ENCODE measurements at regions not wholly inside any gene's neighbourhood (a gene's known extent, or its start where the extent isn't known, plus 50 kb on each side); places are given as distances from the start of the nearest gene placed in this dataset.

DNA sequence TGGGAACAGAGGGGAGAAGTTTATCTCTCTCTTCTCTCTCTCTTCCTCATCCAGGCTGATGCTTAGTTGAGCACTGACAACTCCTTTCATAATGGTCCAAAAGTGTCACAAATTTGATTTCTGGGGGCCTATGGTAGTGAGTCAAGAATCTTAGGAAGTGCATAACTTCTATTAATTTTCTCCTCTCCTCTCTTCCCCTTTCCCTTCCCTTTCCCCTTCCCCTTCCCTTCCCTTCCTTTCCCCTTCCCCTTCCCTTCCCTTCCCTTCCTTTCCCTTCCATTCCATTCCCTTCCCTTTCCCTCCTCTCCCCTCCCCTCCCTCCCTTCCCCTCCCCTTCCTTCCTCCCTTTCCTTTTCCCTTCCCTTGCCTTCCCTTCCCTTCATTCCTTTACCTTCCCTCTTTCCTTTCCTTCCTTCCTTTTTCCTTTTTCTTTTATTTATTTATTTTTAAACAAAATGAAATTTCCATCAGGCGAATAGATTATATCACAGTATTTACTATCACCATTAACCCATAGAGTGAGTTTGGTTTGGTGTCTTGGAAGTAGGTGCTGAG lies 56.9 kb upstream of the JAG1 start:
- no peak overlapping the region for H3K27ac Mint-ChIP-seq
- Histone ChIP-seq H3K4me1 (ENCODE audit: insufficient read depth, low read length) (no peaks in the 10 kb centered on the region), H3K27me3 (ENCODE audit: control insufficient read depth in 1 of 2, insufficient read depth in 2 of 2, low read length in 2 of 2) (peaks cover 0 to 4% of the 10 kb centered on the region in 2 experiments), H3K36me3 (ENCODE audit: insufficient read depth, low read length) (no peaks in the 10 kb centered on the region), H3K4me3 (ENCODE audit: low read length) (no peak overlapping the region), H3K27ac (ENCODE audit: low read depth in 1 of 2, low read length in 2 of 2) (no peak overlapping the region), H3K9me3 (ENCODE audit: control insufficient read depth in 1 of 2, insufficient read depth in 1 of 2, low read length in 2 of 2) (no peaks in the 10 kb centered on the region)
- no peak overlapping the region for H3K4me3 Mint-ChIP-seq
- TF ChIP-seq, protein P1, sequence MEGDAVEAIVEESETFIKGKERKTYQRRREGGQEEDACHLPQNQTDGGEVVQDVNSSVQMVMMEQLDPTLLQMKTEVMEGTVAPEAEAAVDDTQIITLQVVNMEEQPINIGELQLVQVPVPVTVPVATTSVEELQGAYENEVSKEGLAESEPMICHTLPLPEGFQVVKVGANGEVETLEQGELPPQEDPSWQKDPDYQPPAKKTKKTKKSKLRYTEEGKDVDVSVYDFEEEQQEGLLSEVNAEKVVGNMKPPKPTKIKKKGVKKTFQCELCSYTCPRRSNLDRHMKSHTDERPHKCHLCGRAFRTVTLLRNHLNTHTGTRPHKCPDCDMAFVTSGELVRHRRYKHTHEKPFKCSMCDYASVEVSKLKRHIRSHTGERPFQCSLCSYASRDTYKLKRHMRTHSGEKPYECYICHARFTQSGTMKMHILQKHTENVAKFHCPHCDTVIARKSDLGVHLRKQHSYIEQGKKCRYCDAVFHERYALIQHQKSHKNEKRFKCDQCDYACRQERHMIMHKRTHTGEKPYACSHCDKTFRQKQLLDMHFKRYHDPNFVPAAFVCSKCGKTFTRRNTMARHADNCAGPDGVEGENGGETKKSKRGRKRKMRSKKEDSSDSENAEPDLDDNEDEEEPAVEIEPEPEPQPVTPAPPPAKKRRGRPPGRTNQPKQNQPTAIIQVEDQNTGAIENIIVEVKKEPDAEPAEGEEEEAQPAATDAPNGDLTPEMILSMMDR (IDR thresholded peaks at IDR 0.05): no peak
- ATAC-seq (ENCODE audit: poor library complexity) (no peak), DNase-seq (no peak)
- H3K9me3 Mint-ChIP-seq: no peaks in the 10 kb centered on the region
- POLR2A ChIA-PET: no interaction called here
- CTCF ChIA-PET: no interaction called here
- no peaks in the 10 kb centered on the region for H3K4me1 Mint-ChIP-seq (ENCODE audit: low read depth)
- no peaks in the 10 kb centered on the region for H3K36me3 Mint-ChIP-seq (ENCODE audit: low read depth)
- intact Hi-C loops (cut with DNase I, micrococcal nuclease): no loop called here
- peaks cover 19% of the 10 kb centered on the region for H3K27me3 Mint-ChIP-seq

GRCh38 chr20:10731190-10731965 lies 57.6 kb upstream of the JAG1 start:
- ChIA-PET POLR2A (no interaction called here), CTCF (interaction anchor here (0.7 kb wide), 1 partner anchor 12 kb away, joined by 3 read pairs; no protein-coding TSS in a partner anchor)
- H3K36me3 ChIP-seq (ENCODE audit: insufficient read depth, low read length): no peaks in the 10 kb centered on the region
- no peak overlapping the region for H3K27ac ChIP-seq (ENCODE audit: low read depth in 1 of 2, low read length in 2 of 2)
- ATAC-seq (ENCODE audit: poor library complexity) (no peak), DNase-seq (no peak)
- H3K4me3 ChIP-seq (ENCODE audit: low read length): no peak overlapping the region
- no peaks in the 10 kb centered on the region for H3K9me3 ChIP-seq (ENCODE audit: control insufficient read depth in 1 of 2, insufficient read depth in 1 of 2, low read length in 2 of 2)
- H3K4me3 Mint-ChIP-seq: no peak overlapping the region
- H3K36me3 Mint-ChIP-seq (ENCODE audit: low read depth): no peaks in the 10 kb centered on the region
- H3K27ac Mint-ChIP-seq: no peak overlapping the region
- peaks cover 19% of the 10 kb centered on the region for H3K27me3 Mint-ChIP-seq
- no peaks in the 10 kb centered on the region for H3K9me3 Mint-ChIP-seq
- intact Hi-C loops (cut with DNase I, micrococcal nuclease): no loop called here
- TF ChIP-seq, protein P1 (IDR thresholded peaks at IDR 0.05): no peak
- no peaks in the 10 kb centered on the region for H3K4me1 Mint-ChIP-seq (ENCODE audit: low read depth)
- peaks cover 0 to 4% of the 10 kb centered on the region in 2 experiments for H3K27me3 ChIP-seq (ENCODE audit: control insufficient read depth in 1 of 2, insufficient read depth in 2 of 2, low read length in 2 of 2)
- H3K4me1 ChIP-seq (ENCODE audit: insufficient read depth, low read length): no peaks in the 10 kb centered on the region

DNA sequence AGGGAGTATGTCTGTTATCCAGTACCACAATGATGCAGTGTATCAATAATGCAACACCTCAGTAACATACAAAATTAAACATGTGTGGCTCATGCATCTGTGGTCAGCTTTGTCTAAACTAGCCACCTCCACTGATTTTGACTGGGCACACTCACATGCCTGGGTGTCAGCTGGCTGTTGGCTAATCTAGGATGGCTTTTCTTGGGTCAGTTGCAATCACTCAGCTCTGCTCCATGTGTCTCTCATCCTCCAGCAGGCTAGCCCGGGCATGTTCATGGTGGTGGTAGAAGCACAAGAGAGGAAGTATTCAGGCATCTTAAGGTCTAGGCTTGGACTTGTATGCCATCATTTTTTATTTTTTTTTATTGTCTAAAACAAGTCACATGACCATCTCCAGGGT lies 59.3 kb upstream of the JAG1 start:
- Histone ChIP-seq H3K27me3 (ENCODE audit: control insufficient read depth in 1 of 2, insufficient read depth in 2 of 2, low read length in 2 of 2) (peaks cover 0 to under 1% of the 10 kb centered on the region in 2 experiments), H3K9me3 (ENCODE audit: control insufficient read depth in 1 of 2, insufficient read depth in 1 of 2, low read length in 2 of 2) (no peaks in the 10 kb centered on the region), H3K4me1 (ENCODE audit: insufficient read depth, low read length) (no peaks in the 10 kb centered on the region), H3K27ac (ENCODE audit: low read depth in 1 of 2, low read length in 2 of 2) (no peak overlapping the region), H3K4me3 (ENCODE audit: low read length) (no peak overlapping the region), H3K36me3 (ENCODE audit: insufficient read depth, low read length) (no peaks in the 10 kb centered on the region)
- no peak overlapping the region for H3K27ac Mint-ChIP-seq
- intact Hi-C loops (cut with DNase I, micrococcal nuclease): no loop called here
- no peaks in the 10 kb centered on the region for H3K4me1 Mint-ChIP-seq (ENCODE audit: low read depth)
- TF ChIP-seq, protein P1 (IDR thresholded peaks at IDR 0.05): no peak
- ChIA-PET POLR2A (no interaction called here), CTCF (no interaction called here)
- peaks cover 12% of the 10 kb centered on the region for H3K27me3 Mint-ChIP-seq
- ATAC-seq (ENCODE audit: poor library complexity) (no peak), DNase-seq (no peak)
- no peaks in the 10 kb centered on the region for H3K9me3 Mint-ChIP-seq
- H3K36me3 Mint-ChIP-seq (ENCODE audit: low read depth): no peaks in the 10 kb centered on the region
- no peak overlapping the region for H3K4me3 Mint-ChIP-seq

Data from CD4-positive, alpha-beta T cell (primary cell).